Coronary artery (tissue), 2 donors: ENCODE measurements at regions not wholly inside any gene's neighbourhood (a gene's known extent, or its start where the extent isn't known, plus 50 kb on each side); places are given as distances from the start of the nearest gene placed in this dataset.

Experiments used
- DNase-seq: peaks from one replicate; pipeline ENCODE4 v3.0.0-alpha.2; 2017; ENCODE audit warnings: low spot score
- H3K27ac ChIP-seq, 2 donors: fragments of 200-600 bp; sonication (generic); one replicate each; pipeline ENCODE4 v1.5.1; 2016 to 2019
- H3K4me3 ChIP-seq: fragments of 200-600 bp; sonication (generic); 2 replicates; pipeline ENCODE4 v1.5.1; 2016; ENCODE audit warnings: mild to moderate bottlenecking, moderate library complexity
- TF ChIP-seq, protein P1 (sequence below): fragments of 200-600 bp; sonication (generic); IDR thresholded peaks from one replicate; pipeline ENCODE4 v1.5.1; 2019; ENCODE audit warnings: antibody characterized with exemption

- Histone ChIP-seq H3K4me3 (no peak overlapping the region), H3K27ac (no peak overlapping the region)
- DNase-seq: no peak
- TF ChIP-seq, protein P1, sequence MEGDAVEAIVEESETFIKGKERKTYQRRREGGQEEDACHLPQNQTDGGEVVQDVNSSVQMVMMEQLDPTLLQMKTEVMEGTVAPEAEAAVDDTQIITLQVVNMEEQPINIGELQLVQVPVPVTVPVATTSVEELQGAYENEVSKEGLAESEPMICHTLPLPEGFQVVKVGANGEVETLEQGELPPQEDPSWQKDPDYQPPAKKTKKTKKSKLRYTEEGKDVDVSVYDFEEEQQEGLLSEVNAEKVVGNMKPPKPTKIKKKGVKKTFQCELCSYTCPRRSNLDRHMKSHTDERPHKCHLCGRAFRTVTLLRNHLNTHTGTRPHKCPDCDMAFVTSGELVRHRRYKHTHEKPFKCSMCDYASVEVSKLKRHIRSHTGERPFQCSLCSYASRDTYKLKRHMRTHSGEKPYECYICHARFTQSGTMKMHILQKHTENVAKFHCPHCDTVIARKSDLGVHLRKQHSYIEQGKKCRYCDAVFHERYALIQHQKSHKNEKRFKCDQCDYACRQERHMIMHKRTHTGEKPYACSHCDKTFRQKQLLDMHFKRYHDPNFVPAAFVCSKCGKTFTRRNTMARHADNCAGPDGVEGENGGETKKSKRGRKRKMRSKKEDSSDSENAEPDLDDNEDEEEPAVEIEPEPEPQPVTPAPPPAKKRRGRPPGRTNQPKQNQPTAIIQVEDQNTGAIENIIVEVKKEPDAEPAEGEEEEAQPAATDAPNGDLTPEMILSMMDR: no peak
Observed at GRCh38 chr6:94367316-94367715, 948.0 kb upstream of the EPHA7 start.

DNA sequence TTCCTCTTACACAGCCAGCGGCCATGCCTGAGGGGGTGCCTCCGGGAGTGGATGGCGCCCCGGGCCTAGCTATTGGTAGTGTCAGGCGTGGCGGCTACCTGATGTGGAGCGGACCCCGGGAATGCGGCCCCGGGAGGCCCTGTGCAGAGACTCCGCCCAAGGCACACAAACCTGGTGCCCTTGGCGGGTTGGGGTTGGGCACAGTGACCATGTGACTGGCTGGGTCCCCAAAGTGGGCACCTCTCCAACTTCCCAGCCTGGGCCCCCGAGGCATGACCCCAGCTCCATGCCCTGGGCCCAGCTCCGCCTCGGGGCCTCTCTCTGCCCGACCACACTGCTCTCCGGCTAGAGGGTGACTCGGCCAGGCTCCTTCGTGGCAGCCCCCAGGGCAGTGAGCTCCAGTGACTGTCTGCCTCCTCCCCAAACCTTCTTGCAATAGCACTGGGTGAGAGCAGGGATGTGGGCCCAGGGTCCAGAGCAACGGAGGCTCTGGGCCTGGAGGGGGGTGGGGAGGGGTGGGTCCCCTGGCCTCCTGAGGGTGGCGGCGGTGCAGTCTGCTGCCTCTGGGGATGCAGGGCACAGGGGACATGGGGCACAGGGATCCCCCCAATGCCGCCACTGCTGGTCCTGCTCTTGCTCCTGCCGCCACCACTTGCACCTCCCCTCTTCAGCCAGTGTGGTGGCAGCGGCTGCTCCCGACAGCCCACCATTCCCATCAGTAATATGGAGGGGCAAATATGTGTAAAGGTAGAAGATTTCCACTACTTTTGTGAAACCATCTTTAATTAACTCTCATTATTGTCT, 942.9 kb upstream of the EPHA7 start:
- TF ChIP-seq, protein P1: no peak
- DNase-seq: no peak

DNA sequence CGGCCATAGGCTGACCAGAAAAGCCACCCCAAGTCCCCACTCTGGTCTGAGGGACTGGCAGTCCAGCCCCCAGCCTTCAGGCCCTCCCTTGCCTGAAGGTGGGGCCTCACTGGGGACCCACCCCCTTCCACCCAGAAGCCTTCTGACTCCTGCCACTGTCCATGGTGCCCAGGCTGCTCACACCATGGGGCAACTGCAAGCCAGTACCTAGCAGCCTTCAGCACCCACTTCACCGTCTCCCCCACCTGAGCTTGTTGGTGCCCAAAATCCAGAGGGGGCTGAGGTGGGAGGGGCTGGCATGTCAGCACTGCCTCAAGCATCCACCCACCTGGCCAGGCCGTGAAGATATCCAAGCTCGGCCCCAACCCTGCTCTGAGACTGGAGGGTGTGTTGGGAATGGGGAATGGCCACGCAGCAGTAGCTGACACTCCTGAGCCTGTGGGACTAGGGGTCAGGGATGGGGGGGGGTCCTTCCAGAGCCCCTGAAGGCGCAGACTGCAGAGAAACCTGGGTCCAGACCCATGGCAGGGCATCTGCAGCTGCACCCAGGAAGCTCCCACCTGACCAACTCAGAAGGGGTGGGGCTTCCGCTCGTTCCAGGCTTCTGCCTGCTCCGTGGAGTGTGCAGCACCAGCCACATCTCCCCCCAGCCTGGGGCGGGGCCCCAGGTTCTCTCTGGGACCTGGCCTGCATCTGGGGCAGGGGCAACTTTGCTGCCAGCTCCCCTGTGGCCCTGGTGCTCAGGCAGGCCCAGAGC, 942.1 kb upstream of the EPHA7 start:
- TF ChIP-seq, protein P1: no peak
- no peak for DNase-seq
- H3K27ac ChIP-seq: no peak overlapping the region
- no peak overlapping the region for H3K4me3 ChIP-seq

More for the DNA sequence above, 942.9 kb upstream of the EPHA7 start:
- no peak overlapping the region for H3K4me3 ChIP-seq
- H3K27ac ChIP-seq: no peak overlapping the region

DNA sequence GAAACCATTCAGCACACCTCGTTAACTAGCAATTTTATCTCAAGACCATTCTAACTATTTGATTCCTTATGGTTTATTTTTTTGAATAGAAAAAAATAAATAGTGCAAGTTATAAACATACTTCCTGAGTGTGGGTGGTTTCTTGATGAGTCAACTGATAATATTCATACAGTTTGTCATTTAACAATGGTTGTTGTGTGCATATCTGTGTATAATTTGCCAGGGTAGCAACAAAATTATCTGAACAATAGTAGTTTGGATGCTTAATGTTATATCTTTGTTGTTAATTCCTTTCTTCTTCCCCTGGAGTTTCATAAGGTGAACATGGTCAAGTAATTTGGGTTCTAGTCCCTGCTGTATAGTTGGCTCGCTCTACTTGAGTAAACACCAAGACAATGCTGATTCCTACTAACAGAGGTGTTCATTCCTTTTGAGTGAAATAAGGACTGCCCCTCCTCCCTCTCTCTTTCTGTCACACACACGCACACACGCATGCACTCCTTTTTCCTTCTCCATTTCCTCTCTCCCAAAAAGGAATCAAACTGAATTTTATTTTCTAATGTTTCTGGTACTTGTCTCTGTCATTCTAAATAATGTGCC, 938.1 kb upstream of the EPHA7 start:
- Histone ChIP-seq H3K27ac (no peak overlapping the region), H3K4me3 (no peak overlapping the region)
- TF ChIP-seq, protein P1: no peak
- no peak for DNase-seq

DNA sequence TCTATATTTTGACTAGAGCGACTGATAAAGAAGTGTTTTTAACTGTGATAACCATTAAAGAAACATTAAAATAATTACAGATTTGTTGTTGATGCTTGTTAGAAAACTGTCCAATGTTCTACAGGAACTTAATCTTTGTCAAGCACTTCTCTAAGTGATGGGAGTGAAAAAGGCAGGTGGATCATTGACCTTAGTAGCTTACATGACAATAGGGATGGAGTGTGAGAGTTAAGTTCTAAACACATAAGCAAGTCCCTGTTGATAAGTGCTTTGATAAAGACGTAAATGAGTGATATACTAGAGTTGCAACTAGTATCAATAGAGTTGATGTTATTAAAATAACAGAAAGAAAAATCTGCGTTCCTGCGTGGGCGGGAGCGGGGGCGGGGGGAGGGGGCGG, 931.5 kb upstream of the EPHA7 start:
- TF ChIP-seq, protein P1: no peak
- DNase-seq: no peak

GRCh38 chr6:94349227-94349626, 929.9 kb upstream of the EPHA7 start:
- Histone ChIP-seq H3K27ac (no peak overlapping the region), H3K4me3 (no peak overlapping the region)
- TF ChIP-seq, protein P1: no peak
- DNase-seq: no peak

More for the DNA sequence above, 931.5 kb upstream of the EPHA7 start:
- Histone ChIP-seq H3K27ac (no peak overlapping the region), H3K4me3 (no peak overlapping the region)
